DND-41 (cell line): ENCODE measurements at regions not wholly inside any gene's neighbourhood (a gene's known extent, or its start where the extent isn't known, plus 50 kb on each side); places are given as distances from the start of the nearest gene placed in this dataset.

Experiments used
- ATAC-seq: fragments of 200-7000 bp; cut with Tn5 transposase; 3 replicates; pipeline ENCODE4 v1.9.1; 2021; ENCODE audit warnings: low read depth; ENCODE audit not compliant: insufficient read depth
- DNase-seq: peaks from one replicate; pipeline ENCODE4 v3.0.0-alpha.2; 2020
- H2AFZ ChIP-seq: 2 replicates; pipeline ENCODE4 v1.6.0; 2012; ENCODE audit warnings: low read depth, low read length
- H3K27ac ChIP-seq: 2 replicates; pipeline ENCODE4 v1.5.1; 2012; ENCODE audit warnings: low read length, inconsistent platforms
- H3K27me3 ChIP-seq: fragments of 200-600 bp; sonication (generic); 2 replicates; pipeline ENCODE4 v1.6.0; 2012; ENCODE audit warnings: low read length, mild to moderate bottlenecking, inconsistent platforms; ENCODE audit not compliant: insufficient read depth, poor library complexity
- H3K36me3 ChIP-seq: 2 replicates; pipeline ENCODE4 v1.5.1; 2012; ENCODE audit warnings: low read length, inconsistent platforms; ENCODE audit not compliant: insufficient read depth
- H3K4me1 ChIP-seq: 2 replicates; pipeline ENCODE4 v1.5.1; 2012; ENCODE audit warnings: mild to moderate bottlenecking, low read length; ENCODE audit not compliant: insufficient read depth
- H3K4me2 ChIP-seq: 2 replicates; pipeline ENCODE4 v1.6.0; 2012; ENCODE audit warnings: mild to moderate bottlenecking, moderate library complexity, low read length, inconsistent platforms; ENCODE audit not compliant: insufficient read depth
- H3K4me3 ChIP-seq, 2 experiments: fragments of 200-600 bp in 1 of 2; shearing (Covaris generic) in 1 of 2; 2 replicates each; pipeline ENCODE4 v1.5.1; 2012 to 2016; ENCODE audit warnings: inconsistent platforms in 2 of 2, low read length in 2 of 2, mild to moderate bottlenecking in 2 of 2, low read depth in 1 of 2, moderate library complexity in 1 of 2
- H3K79me2 ChIP-seq: 2 replicates; pipeline ENCODE4 v1.6.0; 2012; ENCODE audit warnings: low read length, inconsistent platforms; ENCODE audit not compliant: insufficient read depth
- H3K9ac ChIP-seq: 2 replicates; pipeline ENCODE4 v1.6.0; 2012; ENCODE audit warnings: low read depth, mild to moderate bottlenecking, inconsistent platforms, low read length, moderate library complexity
- H3K9me3 ChIP-seq: 2 replicates; pipeline ENCODE4 v1.5.1; 2012; ENCODE audit warnings: low read length, moderate library complexity, mild to moderate bottlenecking, inconsistent platforms; ENCODE audit not compliant: insufficient read depth, severe bottlenecking
- H4K20me1 ChIP-seq: 2 replicates; pipeline ENCODE4 v1.6.0; 2012; ENCODE audit warnings: low read length; ENCODE audit not compliant: insufficient read depth
- EZH2 ChIP-seq: IDR thresholded peaks from 3 replicates; pipeline ENCODE4 v1.6.1; 2012; ENCODE audit warnings: borderline replicate concordance, low read depth, mild to moderate bottlenecking, moderate library complexity, low read length, inconsistent platforms; ENCODE audit not compliant: severe bottlenecking
- TF ChIP-seq, protein P1 (sequence below): IDR thresholded peaks from 2 replicates; pipeline ENCODE4 v1.5.1; 2012; ENCODE audit warnings: borderline replicate concordance, low read length, moderate library complexity, mild to moderate bottlenecking; ENCODE audit not compliant: poor library complexity, severe bottlenecking; ENCODE audit errors: extremely low read depth

DNA sequence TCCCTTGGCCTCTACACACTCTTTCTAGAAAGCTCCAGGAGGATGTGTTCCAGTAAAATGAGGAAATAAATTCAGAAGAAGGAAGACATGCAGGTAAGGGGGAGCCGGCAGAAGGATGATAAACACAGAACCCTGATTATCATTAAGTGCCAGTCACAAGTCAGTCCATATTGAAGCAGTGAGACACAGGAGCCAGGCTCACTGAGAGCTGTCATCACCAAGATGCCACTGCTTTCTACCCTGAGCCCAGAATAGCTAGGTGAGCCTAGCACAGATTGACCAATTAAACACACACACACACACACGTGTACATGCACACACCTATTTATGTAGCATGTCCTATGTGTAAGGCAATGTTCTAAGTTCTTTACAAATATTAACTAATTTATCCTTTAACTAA is 211.4 kb upstream of the IPO5 start:
- Histone ChIP-seq H3K4me1 (no peaks in the 10 kb centered on the region), H3K27me3 (peaks cover 3% of the 10 kb centered on the region), H3K4me3 (no peak overlapping the region), H3K9ac (no peak overlapping the region), H3K27ac (no peak overlapping the region), H4K20me1 (no peaks in the 10 kb centered on the region), H2AFZ (no peak overlapping the region), H3K4me2 (no peak overlapping the region), H3K9me3 (no peaks in the 10 kb centered on the region), H3K79me2 (no peaks in the 10 kb centered on the region), H3K36me3 (no peaks in the 10 kb centered on the region)
- no peak for TF ChIP-seq EZH2
- TF ChIP-seq, protein P1, sequence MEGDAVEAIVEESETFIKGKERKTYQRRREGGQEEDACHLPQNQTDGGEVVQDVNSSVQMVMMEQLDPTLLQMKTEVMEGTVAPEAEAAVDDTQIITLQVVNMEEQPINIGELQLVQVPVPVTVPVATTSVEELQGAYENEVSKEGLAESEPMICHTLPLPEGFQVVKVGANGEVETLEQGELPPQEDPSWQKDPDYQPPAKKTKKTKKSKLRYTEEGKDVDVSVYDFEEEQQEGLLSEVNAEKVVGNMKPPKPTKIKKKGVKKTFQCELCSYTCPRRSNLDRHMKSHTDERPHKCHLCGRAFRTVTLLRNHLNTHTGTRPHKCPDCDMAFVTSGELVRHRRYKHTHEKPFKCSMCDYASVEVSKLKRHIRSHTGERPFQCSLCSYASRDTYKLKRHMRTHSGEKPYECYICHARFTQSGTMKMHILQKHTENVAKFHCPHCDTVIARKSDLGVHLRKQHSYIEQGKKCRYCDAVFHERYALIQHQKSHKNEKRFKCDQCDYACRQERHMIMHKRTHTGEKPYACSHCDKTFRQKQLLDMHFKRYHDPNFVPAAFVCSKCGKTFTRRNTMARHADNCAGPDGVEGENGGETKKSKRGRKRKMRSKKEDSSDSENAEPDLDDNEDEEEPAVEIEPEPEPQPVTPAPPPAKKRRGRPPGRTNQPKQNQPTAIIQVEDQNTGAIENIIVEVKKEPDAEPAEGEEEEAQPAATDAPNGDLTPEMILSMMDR = no peak
- DNase-seq (no peak), ATAC-seq (no peak)

DNA sequence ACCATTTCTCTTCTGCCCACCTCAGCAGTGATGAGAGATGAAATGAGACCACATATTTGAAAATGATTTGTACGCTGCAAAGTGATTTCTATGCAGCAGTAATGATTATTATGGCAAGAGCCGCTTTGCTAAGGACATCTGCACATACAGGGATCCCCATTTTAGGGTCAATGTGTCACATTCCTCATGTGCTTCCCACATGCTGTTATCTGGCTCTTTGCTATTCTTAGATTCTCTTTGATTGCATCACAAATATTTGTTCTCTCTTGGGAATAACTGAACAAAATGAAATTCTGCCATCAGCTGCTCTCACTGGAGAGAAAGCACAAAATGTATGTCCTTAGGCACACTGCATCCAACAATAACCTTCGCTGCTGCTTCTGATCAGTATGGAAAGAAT is 209.5 kb upstream of the IPO5 start:
- H3K4me3 ChIP-seq = no peak overlapping the region
- no peak overlapping the region for H3K9ac ChIP-seq
- no peaks in the 10 kb centered on the region for H3K9me3 ChIP-seq
- H3K4me1 ChIP-seq = no peaks in the 10 kb centered on the region
- H3K79me2 ChIP-seq = no peaks in the 10 kb centered on the region
- H3K27ac ChIP-seq = no peak overlapping the region
- no peak for TF ChIP-seq EZH2
- TF ChIP-seq, protein P1 = no peak
- ATAC-seq = no peak
- no peak overlapping the region for H2AFZ ChIP-seq
- peaks cover 3% of the 10 kb centered on the region for H3K27me3 ChIP-seq
- no peak overlapping the region for H3K4me2 ChIP-seq
- H4K20me1 ChIP-seq = no peaks in the 10 kb centered on the region
- DNase-seq = no peak
- H3K36me3 ChIP-seq = no peaks in the 10 kb centered on the region

DNA sequence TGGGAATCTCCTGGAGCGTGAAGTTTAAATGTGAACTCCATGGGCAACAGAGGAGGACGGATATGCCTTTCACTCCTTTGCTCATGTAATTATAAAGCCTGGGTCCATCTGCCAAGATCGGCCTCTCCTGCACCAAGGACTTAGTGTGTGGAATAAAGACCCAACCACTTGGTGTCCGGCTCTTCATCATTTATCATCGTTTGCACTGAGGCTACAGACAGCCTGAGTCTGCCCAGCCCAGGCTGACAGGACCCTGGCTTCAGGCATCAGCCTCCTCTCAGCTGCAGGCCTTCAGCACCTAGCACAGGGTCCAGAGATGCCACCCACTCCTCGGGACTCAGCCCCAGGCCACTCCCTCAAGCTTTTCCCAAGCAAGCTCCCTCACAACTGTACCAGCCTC is 206.8 kb upstream of the IPO5 start:
- H3K4me1 ChIP-seq = no peaks in the 10 kb centered on the region
- no peak overlapping the region for H3K9ac ChIP-seq
- no peak overlapping the region for H2AFZ ChIP-seq
- ATAC-seq = no peak
- H3K9me3 ChIP-seq = no peaks in the 10 kb centered on the region
- H4K20me1 ChIP-seq = no peaks in the 10 kb centered on the region
- H3K27me3 ChIP-seq = peaks cover 3% of the 10 kb centered on the region
- no peak overlapping the region for H3K4me2 ChIP-seq
- no peak for DNase-seq
- no peak overlapping the region for H3K4me3 ChIP-seq
- no peak for TF ChIP-seq EZH2
- TF ChIP-seq, protein P1 = no peak
- no peak overlapping the region for H3K27ac ChIP-seq
- no peaks in the 10 kb centered on the region for H3K36me3 ChIP-seq
- H3K79me2 ChIP-seq = no peaks in the 10 kb centered on the region

DNA sequence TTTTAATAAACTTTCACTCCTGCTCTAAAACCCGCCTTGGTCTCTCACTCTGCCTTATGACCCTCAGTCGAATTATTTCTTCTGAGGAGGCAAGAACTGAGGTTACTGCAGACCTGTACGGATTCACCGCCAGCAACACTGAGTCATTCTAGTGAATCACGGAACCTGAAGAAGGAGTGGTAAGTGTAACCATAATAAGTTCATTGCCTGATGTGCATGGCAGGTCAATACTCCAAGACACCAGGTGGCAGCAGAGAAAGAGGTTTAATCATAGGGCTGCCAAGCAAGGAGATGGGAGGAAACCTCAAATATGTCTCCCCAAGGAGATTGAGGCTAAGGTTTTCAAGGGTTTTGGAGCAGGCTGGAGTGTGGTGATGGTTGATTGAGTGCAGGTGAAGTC is 204.3 kb upstream of the IPO5 start:
- TF ChIP-seq EZH2 = no peak
- TF ChIP-seq, protein P1 = peak; percentile 4
- Histone ChIP-seq H3K79me2 (no peaks in the 10 kb centered on the region), H3K4me2 (no peak overlapping the region), H3K36me3 (no peaks in the 10 kb centered on the region), H3K4me1 (no peaks in the 10 kb centered on the region), H3K9me3 (no peaks in the 10 kb centered on the region), H2AFZ (no peak overlapping the region), H3K9ac (no peak overlapping the region), H3K27me3 (no peaks in the 10 kb centered on the region), H3K4me3 (no peak overlapping the region), H4K20me1 (no peaks in the 10 kb centered on the region), H3K27ac (no peak overlapping the region)
- DNase-seq (no peak), ATAC-seq (no peak)
